ENCODE measurements at regions not wholly inside any gene's neighbourhood (a gene's known extent, or its start where the extent isn't known, plus 50 kb on each side); places are given as distances from the start of the nearest gene placed in this dataset.

- no peak for DNase-seq
These were observed 84.7 kb upstream of the FLRT2 start for GRCh38 chr14:85445151-85445795.

- no peak for DNase-seq
These were observed 82.1 kb upstream of the FLRT2 start for GRCh38 chr14:85447883-85448282.

GRCh38 chr14:85451421-85451820, 78.5 kb upstream of the FLRT2 start:
- no peak for DNase-seq

GRCh38 chr14:85453401-85454225, 76.3 kb upstream of the FLRT2 start:
- DNase-seq, result no peak

GRCh38 chr14:85454226-85454813, 75.6 kb upstream of the FLRT2 start:
- DNase-seq, result no peak

GRCh38 chr14:85459361-85460000, 70.5 kb upstream of the FLRT2 start:
- DNase-seq, result no peak

GRCh38 chr14:85461432-85462133, 68.4 kb upstream of the FLRT2 start:
- DNase-seq, result no peak

- no peak for DNase-seq
These were observed 66.4 kb upstream of the FLRT2 start for GRCh38 chr14:85463512-85463911.

- no peak for DNase-seq
These were observed 65.6 kb upstream of the FLRT2 start for GRCh38 chr14:85464135-85464895.

GRCh38 chr14:85466678-85467077, 63.3 kb upstream of the FLRT2 start:
- DNase-seq, result no peak

- DNase-seq, result no peak
These were observed 61.1 kb upstream of the FLRT2 start for GRCh38 chr14:85468816-85469215.

GRCh38 chr14:85471156-85471555, 58.8 kb upstream of the FLRT2 start:
- DNase-seq, result no peak

- no peak for DNase-seq
These were observed 58.2 kb upstream of the FLRT2 start for GRCh38 chr14:85471744-85472143.

GRCh38 chr14:85474431-85474830, 55.5 kb upstream of the FLRT2 start:
- DNase-seq, result no peak

- no peak for DNase-seq
These were observed 54.8 kb upstream of the FLRT2 start for GRCh38 chr14:85475113-85475512.

- no peak for DNase-seq
These were observed 50.6 kb upstream of the FLRT2 start for GRCh38 chr14:85479306-85479705.

- DNase-seq, result no peak
These were observed 50.2 kb upstream of the FLRT2 start for GRCh38 chr14:85479771-85480170.

All from NCI-H774 (cell line).